ENCODE measurements at regions not wholly inside any gene's neighbourhood (a gene's known extent, or its start where the extent isn't known, plus 50 kb on each side); places are given as distances from the start of the nearest gene placed in this dataset.

DNA sequence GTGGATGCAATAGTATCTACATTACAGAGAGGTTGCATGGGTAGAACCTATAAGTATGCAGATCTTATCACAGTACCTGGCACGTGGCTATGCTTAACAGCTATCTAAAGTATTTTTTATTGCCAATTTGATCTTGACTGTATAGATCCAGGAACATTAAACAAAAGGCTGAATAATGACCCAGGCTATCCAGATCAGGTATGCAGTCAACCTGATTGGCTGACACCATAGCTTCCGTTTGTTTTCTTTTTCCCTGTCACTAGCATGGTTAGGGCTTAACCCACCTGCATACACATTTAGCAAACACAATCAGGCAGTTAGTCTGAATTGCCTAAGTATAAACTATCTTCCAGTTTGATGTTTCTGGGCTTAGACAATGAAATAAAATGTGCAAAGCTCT is 264.9 kb upstream of the PLXNA2 start (continued):
- TF ChIP-seq, protein P1, sequence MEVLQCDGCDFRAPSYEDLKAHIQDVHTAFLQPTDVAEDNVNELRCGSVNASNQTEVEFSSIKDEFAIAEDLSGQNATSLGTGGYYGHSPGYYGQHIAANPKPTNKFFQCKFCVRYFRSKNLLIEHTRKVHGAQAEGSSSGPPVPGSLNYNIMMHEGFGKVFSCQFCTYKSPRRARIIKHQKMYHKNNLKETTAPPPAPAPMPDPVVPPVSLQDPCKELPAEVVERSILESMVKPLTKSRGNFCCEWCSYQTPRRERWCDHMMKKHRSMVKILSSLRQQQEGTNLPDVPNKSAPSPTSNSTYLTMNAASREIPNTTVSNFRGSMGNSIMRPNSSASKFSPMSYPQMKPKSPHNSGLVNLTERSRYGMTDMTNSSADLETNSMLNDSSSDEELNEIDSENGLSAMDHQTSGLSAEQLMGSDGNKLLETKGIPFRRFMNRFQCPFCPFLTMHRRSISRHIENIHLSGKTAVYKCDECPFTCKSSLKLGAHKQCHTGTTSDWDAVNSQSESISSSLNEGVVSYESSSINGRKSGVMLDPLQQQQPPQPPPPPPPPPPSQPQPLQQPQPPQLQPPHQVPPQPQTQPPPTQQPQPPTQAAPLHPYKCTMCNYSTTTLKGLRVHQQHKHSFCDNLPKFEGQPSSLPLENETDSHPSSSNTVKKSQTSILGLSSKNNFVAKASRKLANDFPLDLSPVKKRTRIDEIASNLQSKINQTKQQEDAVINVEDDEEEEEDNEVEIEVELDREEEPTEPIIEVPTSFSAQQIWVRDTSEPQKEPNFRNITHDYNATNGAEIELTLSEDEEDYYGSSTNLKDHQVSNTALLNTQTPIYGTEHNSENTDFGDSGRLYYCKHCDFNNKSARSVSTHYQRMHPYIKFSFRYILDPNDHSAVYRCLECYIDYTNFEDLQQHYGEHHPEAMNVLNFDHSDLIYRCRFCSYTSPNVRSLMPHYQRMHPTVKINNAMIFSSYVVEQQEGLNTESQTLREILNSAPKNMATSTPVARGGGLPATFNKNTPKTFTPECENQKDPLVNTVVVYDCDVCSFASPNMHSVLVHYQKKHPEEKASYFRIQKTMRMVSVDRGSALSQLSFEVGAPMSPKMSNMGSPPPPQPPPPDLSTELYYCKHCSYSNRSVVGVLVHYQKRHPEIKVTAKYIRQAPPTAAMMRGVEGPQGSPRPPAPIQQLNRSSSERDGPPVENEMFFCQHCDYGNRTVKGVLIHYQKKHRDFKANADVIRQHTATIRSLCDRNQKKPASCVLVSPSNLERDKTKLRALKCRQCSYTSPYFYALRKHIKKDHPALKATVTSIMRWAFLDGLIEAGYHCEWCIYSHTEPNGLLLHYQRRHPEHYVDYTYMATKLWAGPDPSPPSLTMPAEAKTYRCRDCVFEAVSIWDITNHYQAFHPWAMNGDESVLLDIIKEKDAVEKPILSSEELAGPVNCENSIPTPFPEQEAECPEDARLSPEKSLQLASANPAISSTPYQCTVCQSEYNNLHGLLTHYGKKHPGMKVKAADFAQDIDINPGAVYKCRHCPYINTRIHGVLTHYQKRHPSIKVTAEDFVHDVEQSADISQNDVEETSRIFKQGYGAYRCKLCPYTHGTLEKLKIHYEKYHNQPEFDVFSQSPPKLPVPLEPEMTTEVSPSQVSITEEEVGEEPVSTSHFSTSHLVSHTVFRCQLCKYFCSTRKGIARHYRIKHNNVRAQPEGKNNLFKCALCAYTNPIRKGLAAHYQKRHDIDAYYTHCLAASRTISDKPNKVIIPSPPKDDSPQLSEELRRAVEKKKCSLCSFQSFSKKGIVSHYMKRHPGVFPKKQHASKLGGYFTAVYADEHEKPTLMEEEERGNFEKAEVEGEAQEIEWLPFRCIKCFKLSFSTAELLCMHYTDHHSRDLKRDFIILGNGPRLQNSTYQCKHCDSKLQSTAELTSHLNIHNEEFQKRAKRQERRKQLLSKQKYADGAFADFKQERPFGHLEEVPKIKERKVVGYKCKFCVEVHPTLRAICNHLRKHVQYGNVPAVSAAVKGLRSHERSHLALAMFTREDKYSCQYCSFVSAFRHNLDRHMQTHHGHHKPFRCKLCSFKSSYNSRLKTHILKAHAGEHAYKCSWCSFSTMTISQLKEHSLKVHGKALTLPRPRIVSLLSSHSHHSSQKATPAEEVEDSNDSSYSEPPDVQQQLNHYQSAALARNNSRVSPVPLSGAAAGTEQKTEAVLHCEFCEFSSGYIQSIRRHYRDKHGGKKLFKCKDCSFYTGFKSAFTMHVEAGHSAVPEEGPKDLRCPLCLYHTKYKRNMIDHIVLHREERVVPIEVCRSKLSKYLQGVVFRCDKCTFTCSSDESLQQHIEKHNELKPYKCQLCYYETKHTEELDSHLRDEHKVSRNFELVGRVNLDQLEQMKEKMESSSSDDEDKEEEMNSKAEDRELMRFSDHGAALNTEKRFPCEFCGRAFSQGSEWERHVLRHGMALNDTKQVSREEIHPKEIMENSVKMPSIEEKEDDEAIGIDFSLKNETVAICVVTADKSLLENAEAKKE (CRISPR knock-in tag; IDR thresholded peaks at IDR 0.05) = no peak
- TF ChIP-seq STAT1 (IDR thresholded peaks at IDR 0.05; ENCODE audit: unreplicated experiment) = no peak
- TF ChIP-seq EZH2phosphoT487 (IDR thresholded peaks at IDR 0.05; ENCODE audit: unreplicated experiment) = no peak
- TF ChIP-seq, protein P2, sequence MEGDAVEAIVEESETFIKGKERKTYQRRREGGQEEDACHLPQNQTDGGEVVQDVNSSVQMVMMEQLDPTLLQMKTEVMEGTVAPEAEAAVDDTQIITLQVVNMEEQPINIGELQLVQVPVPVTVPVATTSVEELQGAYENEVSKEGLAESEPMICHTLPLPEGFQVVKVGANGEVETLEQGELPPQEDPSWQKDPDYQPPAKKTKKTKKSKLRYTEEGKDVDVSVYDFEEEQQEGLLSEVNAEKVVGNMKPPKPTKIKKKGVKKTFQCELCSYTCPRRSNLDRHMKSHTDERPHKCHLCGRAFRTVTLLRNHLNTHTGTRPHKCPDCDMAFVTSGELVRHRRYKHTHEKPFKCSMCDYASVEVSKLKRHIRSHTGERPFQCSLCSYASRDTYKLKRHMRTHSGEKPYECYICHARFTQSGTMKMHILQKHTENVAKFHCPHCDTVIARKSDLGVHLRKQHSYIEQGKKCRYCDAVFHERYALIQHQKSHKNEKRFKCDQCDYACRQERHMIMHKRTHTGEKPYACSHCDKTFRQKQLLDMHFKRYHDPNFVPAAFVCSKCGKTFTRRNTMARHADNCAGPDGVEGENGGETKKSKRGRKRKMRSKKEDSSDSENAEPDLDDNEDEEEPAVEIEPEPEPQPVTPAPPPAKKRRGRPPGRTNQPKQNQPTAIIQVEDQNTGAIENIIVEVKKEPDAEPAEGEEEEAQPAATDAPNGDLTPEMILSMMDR (conservative IDR thresholded peaks at IDR 0.05; ENCODE audit: low read depth in 2 of 2) = no peak
- TF ChIP-seq ZNF331 (CRISPR knock-in tag; IDR thresholded peaks at IDR 0.05; ENCODE audit: low read depth) = no peak

DNA sequence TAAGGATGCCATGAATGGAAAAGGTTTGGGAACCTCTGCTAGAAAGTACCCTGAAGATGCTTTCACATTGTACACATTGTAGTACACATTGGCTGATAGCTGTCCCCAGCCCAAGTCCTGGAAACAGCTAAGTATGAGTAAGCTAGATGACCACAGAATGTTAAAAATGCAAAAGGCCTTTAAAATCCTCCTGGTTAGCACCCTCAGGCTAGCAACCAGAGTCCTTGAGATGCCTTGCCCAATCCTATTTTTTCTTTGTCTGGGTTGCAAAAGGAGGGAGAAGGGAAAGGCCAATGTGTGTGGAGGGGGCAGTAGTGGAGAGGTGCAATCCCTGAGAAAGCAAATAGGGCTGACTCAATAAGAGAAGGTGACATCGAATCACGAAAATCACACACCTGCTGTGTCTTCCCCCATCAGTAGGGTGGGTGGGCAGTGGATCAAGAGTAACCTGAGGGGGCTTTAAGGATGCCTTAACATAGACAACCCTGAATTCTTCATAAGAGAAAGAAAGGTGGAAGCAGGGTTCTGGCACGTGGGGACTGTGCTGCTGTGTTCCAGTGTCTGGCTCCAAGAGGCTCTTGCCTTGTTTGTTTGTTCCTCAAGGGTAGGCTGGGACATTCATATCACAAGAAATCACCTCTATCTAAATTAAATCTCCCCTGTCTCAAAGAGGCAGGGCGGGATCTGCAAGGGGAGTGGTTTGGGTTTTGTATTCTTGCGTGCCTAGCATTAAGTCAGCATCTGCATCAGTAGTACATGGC is 266.2 kb upstream of the PLXNA2 start:
- Histone ChIP-seq H3K4me3 (no peak overlapping the region), H3K27me3 (ENCODE audit: insufficient read depth) (no peaks in the 10 kb centered on the region), H3K4me1 (ENCODE audit: insufficient read depth) (no peaks in the 10 kb centered on the region), H3K27ac (ENCODE audit: low read depth) (no peak overlapping the region), H3K79me2 (replicated peaks; ENCODE audit: insufficient read depth) (no peaks in the 10 kb centered on the region), H3K4me2 (no peak overlapping the region), H3K36me3 (ENCODE audit: insufficient read depth) (no peaks in the 10 kb centered on the region), H3F3A (replicated peaks; ENCODE audit: low read depth) (no peaks in the 10 kb centered on the region), H4K20me1 (replicated peaks; ENCODE audit: insufficient read depth) (no peaks in the 10 kb centered on the region), H2AFZ (no peak overlapping the region), H3K9me2 (ENCODE audit: insufficient read depth) (peaks cover 4% of the 10 kb centered on the region; the same call in 1 of the 2 replicates)
- no peak for DNase-seq (ENCODE audit: low spot score)
- H3K27me3 Mint-ChIP-seq (ENCODE audit: insufficient read depth, low read depth, poor library complexity) = no peaks in the 10 kb centered on the region
- H3K27ac Mint-ChIP-seq = no peak overlapping the region
- H3K4me3 Mint-ChIP-seq = no peak overlapping the region
- H3K9me3 Mint-ChIP-seq = no peaks in the 10 kb centered on the region
- no peaks in the 10 kb centered on the region; the same call in 2 of the 3 replicates for H3K4me1 Mint-ChIP-seq
- no peaks in the 10 kb centered on the region for H3K36me3 Mint-ChIP-seq (ENCODE audit: low read depth)
- no peak for ATAC-seq
- TF ChIP-seq, protein P1 (CRISPR knock-in tag; IDR thresholded peaks at IDR 0.05) = no peak
- no peak for TF ChIP-seq JUNB (IDR thresholded peaks at IDR 0.05; ENCODE audit: unreplicated experiment)

Measured in GM23338 (cell line).